Mammary epithelial cell (primary cell): ENCODE measurements at regions not wholly inside any gene's neighbourhood (a gene's known extent, or its start where the extent isn't known, plus 50 kb on each side); places are given as distances from the start of the nearest gene placed in this dataset.

Source experiments
- CTCF ChIP-seq, 2 donors: IDR thresholded peaks in 1 of 2; conservative IDR thresholded peaks in 1 of 2; 2 replicates each; pipeline ENCODE4 v1.5.1; 2011 to 2012; ENCODE audit warnings: inconsistent platforms in 2 of 2, low read length in 2 of 2, mild to moderate bottlenecking in 2 of 2, control low read depth in 1 of 2, low read depth in 1 of 2; ENCODE audit not compliant: insufficient read depth in 1 of 2; ENCODE audit errors: extremely low read depth in 1 of 2
- EZH2 ChIP-seq: IDR thresholded peaks from 2 replicates; pipeline ENCODE4 v1.6.1; 2012; ENCODE audit warnings: low read length, inconsistent platforms, borderline replicate concordance

GRCh38 chr10:29064680-29065079 is 224.2 kb upstream of the LYZL1 start:
- TF ChIP-seq CTCF (conservative IDR thresholded peaks at IDR 0.05 in 1 of 2, IDR thresholded peaks at IDR 0.05 in 1 of 2; ENCODE audit: extremely low read depth in 1 of 2, insufficient read depth in 1 of 2, low read depth in 1 of 2, low read length in 2 of 2) = no peak
- TF ChIP-seq EZH2 = no peak
